Right renal pelvis (tissue), 4 donors: ENCODE measurements at regions not wholly inside any gene's neighbourhood (a gene's known extent, or its start where the extent isn't known, plus 50 kb on each side); places are given as distances from the start of the nearest gene placed in this dataset.

Experiments
- DNase-seq, 4 donors: peaks; one replicate each; pipeline ENCODE4 v3.0.0-alpha.2; 2013; ENCODE audit warnings: low read depth in 4 of 4, low spot score in 3 of 4, missing footprints in 1 of 4

DNA sequence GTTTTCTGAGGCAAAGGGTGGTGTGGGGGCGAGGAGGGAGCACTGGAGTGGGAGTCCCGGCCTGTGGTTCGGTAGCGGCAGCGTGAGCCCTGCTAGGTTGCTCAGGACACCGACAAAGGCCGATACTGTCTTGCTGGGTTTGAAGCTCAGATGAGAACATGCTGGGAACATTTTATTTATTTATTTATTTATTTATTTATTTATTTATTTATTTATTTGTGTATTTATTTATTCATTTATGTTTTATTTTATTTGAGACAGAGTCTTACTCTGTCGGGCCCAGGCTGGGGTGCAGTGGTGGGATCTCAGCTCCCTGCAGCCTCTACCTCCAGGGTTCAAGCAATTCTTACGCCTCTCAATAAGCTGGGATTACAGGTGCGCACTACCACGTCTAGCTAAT lies 117.9 kb upstream of the GSE1 start:
- DNase-seq: no peak

DNA sequence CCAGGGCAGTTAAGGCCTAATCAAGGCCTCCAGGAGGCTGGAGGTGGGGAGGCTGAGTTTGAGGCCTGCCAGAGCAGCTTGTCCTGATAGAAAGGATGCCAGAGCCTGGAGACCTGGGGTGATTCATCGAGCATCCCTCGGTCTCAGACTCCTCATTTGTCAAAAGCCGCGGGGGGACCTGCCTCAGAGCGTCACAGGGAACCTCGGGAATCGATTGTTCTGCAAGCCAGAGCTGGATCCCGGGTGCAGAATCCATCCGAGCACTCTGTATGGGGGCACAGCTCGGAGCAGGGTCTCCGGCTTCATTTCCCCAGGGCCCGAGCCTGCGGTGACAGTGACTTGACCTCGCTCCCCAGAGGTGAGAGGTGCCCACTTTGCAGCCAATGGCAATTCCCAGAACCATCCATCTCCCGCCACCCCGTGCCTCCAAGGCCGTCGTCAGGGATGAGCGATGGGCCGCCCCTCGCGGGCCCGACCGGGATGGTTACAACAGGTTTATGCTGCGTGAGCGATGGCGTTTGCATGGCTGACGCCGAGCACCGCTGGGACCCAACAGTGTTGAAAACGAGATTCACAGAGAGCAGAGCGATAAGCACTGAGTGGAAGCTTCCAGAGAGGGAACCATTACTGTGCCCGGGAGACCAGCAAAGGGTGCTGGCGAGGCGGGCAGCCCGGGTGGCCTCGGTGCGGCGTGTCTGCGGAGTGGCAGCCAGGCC lies 117.1 kb upstream of the GSE1 start:
- no peak for DNase-seq

DNA sequence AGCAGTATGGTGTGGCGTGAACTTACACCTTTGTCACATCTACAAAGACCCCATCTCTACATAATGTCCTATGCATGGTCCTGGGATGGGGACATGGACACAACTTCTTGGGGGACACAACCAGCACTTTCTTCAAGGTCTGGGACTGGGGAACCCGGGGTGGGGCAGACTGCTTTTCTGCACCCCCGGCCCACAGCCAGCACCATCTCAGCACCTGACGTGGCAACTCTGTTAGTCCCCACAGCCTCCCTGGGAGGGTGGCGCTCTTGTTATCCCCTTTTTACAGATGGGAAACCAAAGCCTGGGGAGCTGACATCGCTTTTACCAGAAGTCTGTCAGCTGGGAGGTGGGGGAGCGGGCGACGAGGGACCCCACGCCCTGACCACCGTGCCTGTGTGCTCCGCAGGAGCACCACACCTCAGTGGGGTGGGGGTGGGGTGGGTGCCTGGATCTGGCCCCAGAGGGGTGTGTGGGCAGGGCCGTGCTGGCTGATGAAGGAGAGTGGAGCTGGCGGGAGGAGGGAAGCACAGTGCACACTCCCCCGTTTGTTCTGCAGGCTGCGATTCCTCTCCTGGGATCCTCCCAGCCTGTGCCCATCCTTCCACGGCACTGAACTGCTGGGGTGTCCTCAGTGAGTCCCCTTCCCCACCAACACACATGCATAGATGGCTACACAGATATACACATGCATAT lies 115.4 kb upstream of the GSE1 start:
- DNase-seq: no peak

DNA sequence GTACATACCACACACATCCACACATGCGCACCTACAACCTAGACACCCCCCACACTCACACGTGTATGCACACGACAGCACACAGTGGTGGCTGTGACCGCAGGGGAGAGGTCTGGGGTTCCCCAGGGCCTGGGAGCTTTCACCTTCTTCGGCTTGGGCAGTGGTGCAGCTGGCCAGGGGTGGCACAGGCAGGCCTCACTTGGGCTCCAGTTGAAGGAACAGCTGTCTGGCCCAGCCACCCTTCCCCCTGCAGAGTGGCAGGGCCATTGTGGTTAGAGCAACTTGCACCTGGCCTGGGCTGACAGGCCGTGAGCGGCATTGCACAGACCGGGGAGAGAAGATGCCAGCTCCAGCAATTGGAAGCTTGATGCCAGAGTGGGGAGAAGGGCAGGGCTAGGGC lies 114.5 kb upstream of the GSE1 start:
- no peak for DNase-seq

DNA sequence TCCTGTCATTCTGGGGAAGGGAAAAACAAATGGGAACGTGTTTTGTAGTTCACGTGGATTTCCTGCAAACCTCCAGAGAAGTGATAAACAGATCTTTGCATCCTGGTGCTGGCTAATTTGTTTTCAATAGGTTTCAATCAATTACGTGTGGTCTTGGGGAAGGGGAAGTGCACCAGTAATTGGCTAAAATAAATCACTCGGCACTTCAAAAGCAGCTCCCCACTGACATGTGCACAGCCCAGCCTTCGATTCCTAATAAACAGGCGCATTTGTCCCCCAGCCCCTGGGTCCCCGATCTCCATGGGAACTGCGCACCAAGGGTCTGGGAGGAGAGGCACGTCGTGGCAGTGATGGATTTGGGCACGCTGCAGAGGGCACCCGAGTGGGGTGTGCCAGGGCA lies 112.9 kb upstream of the GSE1 start:
- DNase-seq: no peak

DNA sequence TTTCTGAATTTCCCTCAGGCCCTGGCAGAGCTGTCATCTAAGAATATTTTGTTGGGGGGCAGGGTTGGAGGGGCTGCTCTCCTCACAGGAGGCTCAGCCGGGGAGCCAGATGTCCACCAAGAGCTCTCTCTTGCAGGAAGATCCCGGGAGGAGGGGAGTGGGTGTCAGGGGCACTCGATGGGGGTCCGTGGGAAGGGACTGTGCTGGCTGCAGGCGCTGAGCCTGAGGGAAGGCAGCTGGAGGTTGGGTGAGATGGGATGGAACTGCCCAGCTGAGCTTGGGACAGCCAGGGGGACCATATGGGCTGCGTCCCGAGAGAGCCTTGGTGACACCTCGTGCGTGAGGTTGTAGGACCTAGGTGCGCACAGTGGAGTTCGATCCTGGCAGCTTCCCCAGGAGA lies 111.2 kb upstream of the GSE1 start:
- DNase-seq: no peak

DNA sequence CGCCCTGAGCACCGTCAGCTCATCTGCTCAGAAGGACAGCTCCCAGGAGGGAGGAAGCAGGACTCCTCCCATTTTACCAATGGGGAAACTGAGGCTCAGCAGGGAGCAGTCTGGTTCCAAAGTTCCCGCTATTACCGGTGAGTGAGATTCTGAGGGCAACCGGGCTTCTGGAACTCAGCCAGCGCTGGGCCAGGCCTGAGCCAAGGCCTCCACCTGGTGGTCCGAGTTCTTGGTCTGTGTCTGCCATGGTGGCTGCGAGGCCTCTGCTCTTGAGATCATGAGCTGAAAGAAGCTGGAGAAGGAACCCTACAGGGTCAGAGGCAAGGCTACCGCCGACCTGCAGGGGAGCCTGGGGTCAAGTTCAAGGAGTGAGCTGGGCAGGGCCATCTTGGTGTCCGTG lies 110.8 kb upstream of the GSE1 start:
- DNase-seq: no peak

DNA sequence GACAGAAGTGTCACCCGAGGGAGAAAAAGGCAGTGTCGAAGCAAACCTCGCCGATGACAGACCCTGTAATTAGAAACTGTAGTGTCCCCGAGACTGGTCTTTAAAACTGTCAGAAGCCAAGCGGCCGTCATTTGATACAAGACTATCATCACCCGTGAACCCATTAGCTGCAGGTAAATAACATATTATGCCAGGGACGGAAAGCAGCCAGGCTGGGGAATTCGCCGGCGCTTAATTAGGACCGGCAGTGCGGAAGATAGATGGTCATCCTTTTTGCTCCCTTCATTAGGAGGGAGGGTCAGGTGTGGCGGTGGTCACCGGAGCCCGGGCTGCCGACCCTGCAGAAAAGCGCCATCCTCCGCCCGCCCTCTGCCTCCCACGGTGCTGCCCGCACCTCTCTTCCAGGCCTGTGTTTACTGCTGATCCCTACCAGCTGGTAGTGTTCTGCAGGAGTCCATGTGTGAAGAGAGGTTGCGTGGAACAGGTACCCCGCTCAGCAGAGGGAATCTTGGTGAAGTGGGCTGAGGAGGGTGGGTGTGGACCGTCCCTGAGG lies 109.4 kb upstream of the GSE1 start:
- DNase-seq: no peak

DNA sequence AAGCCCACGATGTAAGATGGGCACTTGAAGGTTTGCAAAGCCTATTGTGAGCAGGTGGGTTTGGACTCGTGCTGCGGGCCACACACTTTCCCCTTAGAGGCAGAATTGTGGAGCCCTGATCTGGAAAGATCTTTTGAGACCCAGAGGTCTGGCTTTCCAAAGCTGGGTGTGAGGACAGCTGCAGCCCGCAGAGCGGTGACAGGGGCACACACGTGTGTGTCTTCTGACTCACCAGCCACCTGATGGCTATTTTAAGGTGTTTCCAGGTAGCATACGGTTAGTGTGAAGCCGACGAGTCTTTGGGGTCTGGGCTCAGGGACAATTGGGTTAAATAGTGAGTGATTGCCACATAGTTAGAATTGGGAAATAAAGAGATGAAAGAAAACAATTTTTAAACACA lies 108.9 kb upstream of the GSE1 start:
- DNase-seq: no peak

DNA sequence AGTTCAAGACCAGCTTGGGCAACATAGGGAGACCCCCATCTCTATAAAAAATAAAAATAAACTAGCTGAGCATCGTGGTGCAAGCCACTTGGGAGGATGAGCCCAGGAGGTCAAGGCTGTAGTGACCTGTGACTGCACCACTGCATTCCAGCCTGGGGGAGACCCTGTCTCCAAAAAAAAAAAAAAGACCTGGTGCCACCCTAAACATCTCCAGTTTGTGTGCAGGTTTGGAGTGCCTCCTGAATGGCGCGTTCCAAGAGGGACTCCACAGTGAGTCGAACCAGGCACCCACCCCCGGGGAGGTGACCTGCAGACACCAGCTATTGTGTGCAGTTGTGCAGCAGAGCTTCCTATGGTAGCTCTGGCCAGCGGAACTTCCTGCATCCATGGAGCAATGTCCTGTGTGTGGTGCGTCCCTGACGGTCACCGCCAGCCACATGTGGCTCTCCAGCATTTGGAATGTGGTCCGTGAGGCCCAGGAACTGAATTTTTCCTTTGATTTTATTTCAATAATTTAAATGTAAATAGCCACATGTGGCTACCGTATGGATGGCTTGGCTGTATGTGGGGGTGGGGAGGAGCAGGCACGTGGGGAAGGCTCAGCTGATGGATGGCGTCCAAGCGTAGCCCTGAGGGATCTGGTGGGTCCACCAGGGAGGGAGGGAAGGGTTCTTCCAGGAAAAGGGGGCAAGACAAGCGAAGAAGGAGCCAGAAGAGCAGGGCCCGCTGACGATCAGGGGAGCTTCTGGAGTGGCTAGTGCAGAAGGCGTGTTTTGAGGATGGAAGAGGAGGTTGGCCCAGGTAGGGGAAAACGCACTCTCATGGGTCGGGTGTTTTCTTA lies 107.1 kb upstream of the GSE1 start:
- no peak for DNase-seq

DNA sequence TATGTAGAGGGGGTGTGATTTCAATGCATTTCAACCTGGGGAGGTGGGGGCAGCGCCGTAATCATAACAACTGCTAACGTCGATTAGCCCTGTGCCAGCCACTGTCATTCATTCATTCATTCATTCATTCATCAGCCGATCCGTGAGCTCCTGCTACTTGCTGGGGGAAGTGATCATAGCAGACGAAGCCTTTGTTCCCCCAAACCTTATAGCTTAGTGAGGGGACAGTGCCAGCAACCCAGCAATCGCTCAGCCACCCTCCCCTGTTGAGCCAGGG lies 106.5 kb upstream of the GSE1 start:
- no peak for DNase-seq

DNA sequence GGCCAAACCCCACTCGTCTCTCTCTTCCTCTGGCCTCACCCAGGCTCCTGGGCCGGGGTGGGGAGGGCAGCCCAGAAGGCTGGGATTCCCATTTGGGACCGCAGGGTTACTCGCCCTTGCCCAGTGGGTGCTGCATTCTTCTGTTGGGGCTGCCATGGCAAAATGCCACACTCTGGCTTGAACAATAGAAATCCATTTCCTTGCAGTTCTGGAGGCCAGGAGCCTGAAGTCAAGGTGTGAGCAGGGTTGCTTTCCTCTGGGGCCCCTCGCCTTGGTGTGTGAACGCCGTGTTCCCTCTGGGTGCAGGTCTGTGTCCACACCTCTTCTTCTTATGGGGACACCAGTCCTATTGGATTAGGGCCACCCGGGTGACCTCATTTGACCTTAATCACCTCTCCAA lies 105.8 kb upstream of the GSE1 start:
- DNase-seq: no peak

DNA sequence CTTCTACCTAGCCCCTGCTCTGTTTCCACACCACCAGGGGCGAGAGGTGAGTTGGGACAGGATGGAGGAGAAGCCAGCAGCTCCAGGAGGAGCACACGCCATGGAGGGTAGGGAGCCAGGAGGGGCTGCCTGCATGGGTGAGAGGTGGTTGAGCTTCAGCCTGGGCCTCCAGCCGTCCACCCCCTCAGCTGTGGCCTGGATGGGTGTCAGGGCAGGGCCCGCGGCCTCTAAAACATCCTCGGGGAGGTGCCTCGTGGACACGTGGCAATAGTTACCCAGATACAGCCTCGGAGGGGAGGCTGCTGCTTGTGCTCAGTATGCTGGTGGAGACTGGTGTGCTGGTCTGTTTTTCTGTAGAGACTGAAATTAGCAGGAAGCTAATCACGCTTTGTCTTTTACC lies 104.7 kb upstream of the GSE1 start:
- DNase-seq: no peak

DNA sequence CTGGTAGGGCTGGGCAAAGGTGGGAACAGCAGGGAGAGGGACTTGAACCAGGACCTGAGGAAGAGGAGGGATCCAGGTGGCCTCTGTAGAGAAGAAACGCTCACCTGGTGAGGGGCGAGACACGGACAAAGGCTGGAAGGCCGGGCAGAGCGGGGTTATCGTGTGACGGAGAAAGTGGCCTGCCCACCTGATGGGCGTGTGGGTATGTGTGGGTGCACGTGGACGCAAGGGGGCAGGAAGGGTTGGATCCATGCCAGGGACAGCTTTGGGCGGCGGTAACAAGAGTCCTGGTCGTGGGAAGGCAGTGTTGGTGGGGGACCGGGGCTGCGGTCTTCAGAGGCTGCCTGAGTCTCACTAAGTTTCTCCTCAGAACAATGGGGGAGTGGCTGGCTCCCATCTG lies 104.1 kb upstream of the GSE1 start:
- DNase-seq: no peak

DNA sequence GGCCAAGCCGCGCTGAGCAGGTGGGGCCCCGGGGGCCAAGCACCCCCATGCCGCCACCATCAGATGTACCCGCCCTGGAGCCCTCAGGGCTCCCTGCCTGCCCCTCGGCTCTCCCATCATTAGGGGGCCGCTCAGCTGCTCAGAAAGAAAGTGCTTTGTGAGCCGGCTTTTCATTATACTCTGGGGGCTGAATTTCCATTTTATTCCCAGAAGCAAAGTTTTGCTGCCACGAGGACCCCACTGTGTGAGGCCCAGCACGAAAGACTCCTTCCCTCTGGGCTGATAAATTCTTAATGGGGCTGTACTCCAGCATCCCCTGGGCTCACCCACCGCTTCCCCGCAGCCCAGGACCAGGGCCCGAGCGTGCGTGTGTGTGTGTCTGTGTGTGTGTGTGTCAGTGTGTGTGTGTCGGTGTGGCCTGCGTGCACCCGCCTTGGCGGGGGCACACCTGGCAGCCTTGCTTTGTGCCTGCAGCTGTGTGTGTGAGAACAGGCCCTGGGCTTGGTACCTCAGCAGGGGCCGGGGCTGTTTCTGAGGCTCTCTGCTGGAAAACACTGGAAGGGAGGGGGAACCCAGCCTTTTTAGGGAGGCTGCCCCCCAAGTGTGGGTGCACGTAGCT lies 103.0 kb upstream of the GSE1 start:
- DNase-seq: no peak

DNA sequence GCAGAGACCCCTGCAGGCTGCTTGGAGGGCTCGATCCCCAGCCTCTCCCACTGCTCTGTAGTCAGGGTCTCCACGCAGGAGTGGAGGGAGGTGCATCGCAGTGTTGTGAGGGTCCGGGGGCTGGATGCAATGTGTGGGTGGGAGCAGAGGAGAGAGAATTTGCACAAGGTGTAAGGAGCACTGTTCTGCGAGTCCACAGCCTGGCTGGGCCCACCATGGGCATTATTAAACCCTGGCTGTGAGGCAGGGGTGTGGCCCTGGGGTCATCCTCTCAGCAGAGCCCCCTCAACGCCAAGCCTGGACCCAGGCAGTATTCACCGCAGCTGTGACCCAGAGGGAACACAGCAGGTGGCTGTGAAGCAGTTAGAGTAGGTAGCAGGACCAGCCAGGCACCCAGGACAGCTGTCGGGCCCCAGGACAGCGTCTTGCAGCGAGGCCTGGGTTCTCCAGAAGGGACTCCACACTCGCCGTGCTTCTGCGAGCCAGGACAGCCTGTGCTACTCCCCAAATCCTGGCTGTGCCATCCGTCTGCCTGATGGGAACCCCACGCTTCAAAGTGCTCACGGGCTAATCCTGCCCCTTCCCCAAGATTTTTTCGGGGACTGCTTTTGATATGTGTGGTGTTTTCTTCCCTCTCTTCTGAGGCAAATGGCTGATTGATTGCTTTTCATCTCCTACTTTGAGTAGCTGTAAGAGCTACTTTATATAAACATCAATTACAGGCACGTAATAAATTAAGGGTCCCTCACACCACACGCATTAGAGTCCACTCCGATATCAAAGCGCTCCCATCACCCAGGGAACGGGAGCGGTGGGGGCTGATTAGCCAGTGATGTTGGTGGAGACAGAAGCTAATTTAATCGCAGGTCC lies 100.9 kb upstream of the GSE1 start:
- no peak for DNase-seq

DNA sequence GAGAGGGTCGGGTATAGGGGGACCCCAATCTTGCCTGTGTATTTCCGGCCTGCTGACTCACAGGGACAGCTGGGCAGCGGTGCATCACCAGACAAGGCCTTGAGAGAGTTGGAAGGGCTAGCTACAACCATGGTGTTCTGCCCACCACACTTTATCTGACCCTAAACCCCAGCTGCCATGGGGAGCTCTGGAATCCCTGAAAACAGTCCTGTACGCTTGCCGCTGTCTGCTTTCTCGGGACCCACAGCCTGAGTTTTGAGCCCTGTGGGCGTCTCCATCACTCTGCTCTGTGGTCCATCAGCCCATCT lies 100.4 kb upstream of the GSE1 start:
- no peak for DNase-seq

DNA sequence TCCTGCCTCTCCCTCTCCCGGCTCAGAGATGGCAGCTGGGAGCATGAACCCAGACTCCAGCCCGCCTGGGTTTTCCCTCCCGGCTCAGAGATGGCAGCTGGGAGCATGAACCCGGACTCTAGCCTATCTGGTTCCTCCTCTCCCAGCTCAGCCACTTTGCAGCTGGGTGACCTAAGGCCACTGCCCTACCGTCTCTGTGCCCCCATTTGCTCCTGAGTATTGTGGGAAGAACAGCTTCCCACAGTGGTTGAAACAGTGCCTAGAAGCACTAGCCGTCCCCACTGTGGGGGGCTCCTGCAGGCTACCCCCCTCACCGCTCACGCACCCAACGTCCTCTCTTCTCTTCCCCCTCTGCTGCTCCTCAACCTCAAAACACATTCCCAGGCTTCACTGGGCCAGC lies 99.9 kb upstream of the GSE1 start:
- DNase-seq: no peak

DNA sequence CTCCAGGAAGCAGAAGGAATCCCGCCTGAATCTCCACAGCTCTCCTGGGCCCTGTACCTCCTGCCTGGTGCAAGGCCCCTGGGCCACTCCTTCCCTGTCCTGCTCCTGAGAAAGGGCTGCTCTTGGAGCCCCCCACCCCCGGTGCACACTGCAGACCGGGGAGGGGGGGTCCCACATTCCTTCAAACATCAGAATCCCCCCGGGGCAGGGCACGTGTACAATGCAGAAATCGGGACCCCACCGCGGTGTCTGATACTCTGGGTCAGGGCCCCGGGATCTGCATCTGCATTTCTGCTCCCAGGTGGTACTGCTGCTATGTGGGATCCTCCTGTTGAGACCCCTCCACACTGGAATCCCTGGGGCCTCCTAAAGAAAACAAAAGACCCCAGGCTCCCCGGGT lies 99.5 kb upstream of the GSE1 start:
- DNase-seq: no peak

DNA sequence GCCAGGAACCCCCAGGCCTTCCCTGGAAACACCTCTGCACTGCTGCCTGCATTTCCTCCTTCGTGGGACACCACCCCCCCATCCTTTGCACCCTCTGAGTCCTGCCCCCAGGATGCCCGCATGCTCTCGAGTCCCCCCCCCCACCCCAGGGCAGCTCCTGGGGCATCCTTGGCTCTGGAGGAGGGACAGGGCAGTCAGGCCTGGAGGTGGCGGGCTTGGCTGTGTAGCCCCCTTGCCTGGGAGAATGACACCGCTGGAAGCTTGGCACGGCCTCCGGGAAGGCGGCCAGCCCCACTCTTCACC lies 98.9 kb upstream of the GSE1 start:
- no peak for DNase-seq
